DND-41 (cell line): ENCODE measurements at regions not wholly inside any gene's neighbourhood (a gene's known extent, or its start where the extent isn't known, plus 50 kb on each side); places are given as distances from the start of the nearest gene placed in this dataset.

Experiments used
- ATAC-seq: fragments of 200-7000 bp; cut with Tn5 transposase; 3 replicates; pipeline ENCODE4 v1.9.1; 2021; ENCODE audit warnings: low read depth; ENCODE audit not compliant: insufficient read depth
- DNase-seq: peaks from one replicate; pipeline ENCODE4 v3.0.0-alpha.2; 2020
- H2AFZ ChIP-seq: 2 replicates; pipeline ENCODE4 v1.6.0; 2012; ENCODE audit warnings: low read depth, low read length
- H3K27ac ChIP-seq: 2 replicates; pipeline ENCODE4 v1.5.1; 2012; ENCODE audit warnings: low read length, inconsistent platforms
- H3K27me3 ChIP-seq: fragments of 200-600 bp; sonication (generic); 2 replicates; pipeline ENCODE4 v1.6.0; 2012; ENCODE audit warnings: low read length, mild to moderate bottlenecking, inconsistent platforms; ENCODE audit not compliant: insufficient read depth, poor library complexity
- H3K36me3 ChIP-seq: 2 replicates; pipeline ENCODE4 v1.5.1; 2012; ENCODE audit warnings: low read length, inconsistent platforms; ENCODE audit not compliant: insufficient read depth
- H3K4me1 ChIP-seq: 2 replicates; pipeline ENCODE4 v1.5.1; 2012; ENCODE audit warnings: mild to moderate bottlenecking, low read length; ENCODE audit not compliant: insufficient read depth
- H3K4me2 ChIP-seq: 2 replicates; pipeline ENCODE4 v1.6.0; 2012; ENCODE audit warnings: mild to moderate bottlenecking, moderate library complexity, low read length, inconsistent platforms; ENCODE audit not compliant: insufficient read depth
- H3K4me3 ChIP-seq, 2 experiments: fragments of 200-600 bp in 1 of 2; shearing (Covaris generic) in 1 of 2; 2 replicates each; pipeline ENCODE4 v1.5.1; 2012 to 2016; ENCODE audit warnings: inconsistent platforms in 2 of 2, low read length in 2 of 2, mild to moderate bottlenecking in 2 of 2, low read depth in 1 of 2, moderate library complexity in 1 of 2
- H3K79me2 ChIP-seq: 2 replicates; pipeline ENCODE4 v1.6.0; 2012; ENCODE audit warnings: low read length, inconsistent platforms; ENCODE audit not compliant: insufficient read depth
- H3K9ac ChIP-seq: 2 replicates; pipeline ENCODE4 v1.6.0; 2012; ENCODE audit warnings: low read depth, mild to moderate bottlenecking, inconsistent platforms, low read length, moderate library complexity
- H3K9me3 ChIP-seq: 2 replicates; pipeline ENCODE4 v1.5.1; 2012; ENCODE audit warnings: low read length, moderate library complexity, mild to moderate bottlenecking, inconsistent platforms; ENCODE audit not compliant: insufficient read depth, severe bottlenecking
- H4K20me1 ChIP-seq: 2 replicates; pipeline ENCODE4 v1.6.0; 2012; ENCODE audit warnings: low read length; ENCODE audit not compliant: insufficient read depth
- CTCF ChIP-seq: IDR thresholded peaks from 2 replicates; pipeline ENCODE4 v1.5.1; 2012; ENCODE audit warnings: borderline replicate concordance, low read length, moderate library complexity, mild to moderate bottlenecking; ENCODE audit not compliant: poor library complexity, severe bottlenecking; ENCODE audit errors: extremely low read depth
- EZH2 ChIP-seq: IDR thresholded peaks from 3 replicates; pipeline ENCODE4 v1.6.1; 2012; ENCODE audit warnings: borderline replicate concordance, low read depth, mild to moderate bottlenecking, moderate library complexity, low read length, inconsistent platforms; ENCODE audit not compliant: severe bottlenecking

- Histone ChIP-seq H3K4me2 (no peak overlapping the region), H3K79me2 (no peaks in the 10 kb centered on the region), H2AFZ (no peak overlapping the region), H3K27me3 (peaks cover 70% of the 10 kb centered on the region), H3K27ac (no peak overlapping the region), H4K20me1 (peaks cover 5% of the 10 kb centered on the region; the same call in 1 of the 2 replicates), H3K36me3 (no peaks in the 10 kb centered on the region), H3K4me1 (no peaks in the 10 kb centered on the region), H3K9ac (no peak overlapping the region), H3K9me3 (no peaks in the 10 kb centered on the region), H3K4me3 (no peak overlapping the region)
- DNase-seq: no peak
- ATAC-seq: no peak
- no peak for TF ChIP-seq CTCF
- no peak for TF ChIP-seq EZH2
Measured at GRCh38 chr1:201740670-201741111, 88.3 kb upstream of the IPO9 start.

- Histone ChIP-seq H3K9ac (no peak overlapping the region), H3K4me1 (no peaks in the 10 kb centered on the region), H3K27ac (no peak overlapping the region), H3K27me3 (peaks cover 70% of the 10 kb centered on the region), H3K9me3 (no peaks in the 10 kb centered on the region), H4K20me1 (peaks cover 5% of the 10 kb centered on the region; the same call in 1 of the 2 replicates), H2AFZ (no peak overlapping the region), H3K79me2 (no peaks in the 10 kb centered on the region), H3K4me3 (no peak overlapping the region), H3K36me3 (no peaks in the 10 kb centered on the region), H3K4me2 (no peak overlapping the region)
- no peak for ATAC-seq
- no peak for DNase-seq
- TF ChIP-seq CTCF (no peak), EZH2 (no peak)
Measured at GRCh38 chr1:201741763-201742342, 87.1 kb upstream of the IPO9 start.

GRCh38 chr1:201742476-201742875 is 86.5 kb upstream of the IPO9 start:
- TF ChIP-seq EZH2 (no peak), CTCF (no peak)
- H3K4me3 ChIP-seq: no peak overlapping the region

More at GRCh38 chr1:201742476-201742875, 86.5 kb upstream of the IPO9 start:
- Histone ChIP-seq H3K27me3 (peaks cover 73% of the 10 kb centered on the region), H3K4me1 (no peaks in the 10 kb centered on the region), H3K9ac (no peak overlapping the region), H3K79me2 (no peaks in the 10 kb centered on the region), H3K27ac (no peak overlapping the region), H3K4me2 (no peak overlapping the region), H4K20me1 (peaks cover 5% of the 10 kb centered on the region; the same call in 1 of the 2 replicates), H3K9me3 (no peaks in the 10 kb centered on the region), H3K36me3 (no peaks in the 10 kb centered on the region), H2AFZ (no peak overlapping the region)
- DNase-seq: no peak
- no peak for ATAC-seq
